Activated CD4-positive, alpha-beta T cell treated with anti-CD3 and anti-CD28 coated beads for 4 hours (primary cell): ENCODE measurements at regions not wholly inside any gene's neighbourhood (a gene's known extent, or its start where the extent isn't known, plus 50 kb on each side); places are given as distances from the start of the nearest gene placed in this dataset.

Experiments used
- DNase-seq, 2 donors: peaks; one replicate each; pipeline ENCODE4 v3.0.0-alpha.2; 2020

DNA sequence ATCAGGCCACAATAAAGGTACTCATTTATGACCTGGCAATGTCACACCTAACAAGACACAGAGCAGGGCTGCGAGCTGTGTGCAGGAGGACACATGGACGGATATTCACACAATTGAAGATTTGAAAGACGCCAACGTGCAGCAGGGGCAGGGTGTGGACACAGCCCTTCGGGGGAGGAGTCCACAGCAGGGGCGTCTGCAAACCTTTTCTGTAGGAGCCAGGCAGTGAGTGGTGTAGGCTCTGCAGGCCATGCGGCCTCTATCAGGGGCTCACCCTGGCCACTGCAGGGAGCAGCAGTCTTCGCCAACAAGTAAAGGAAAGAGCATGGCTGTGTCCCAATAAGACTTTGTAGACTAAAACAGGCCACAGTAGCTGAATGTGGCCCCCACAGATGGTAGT lies 125.7 kb upstream of the SNTG2 start:
- DNase-seq = no peak

- no peak for DNase-seq
Measured at GRCh38 chr2:824524-824923, 126.1 kb upstream of the SNTG2 start.

DNA sequence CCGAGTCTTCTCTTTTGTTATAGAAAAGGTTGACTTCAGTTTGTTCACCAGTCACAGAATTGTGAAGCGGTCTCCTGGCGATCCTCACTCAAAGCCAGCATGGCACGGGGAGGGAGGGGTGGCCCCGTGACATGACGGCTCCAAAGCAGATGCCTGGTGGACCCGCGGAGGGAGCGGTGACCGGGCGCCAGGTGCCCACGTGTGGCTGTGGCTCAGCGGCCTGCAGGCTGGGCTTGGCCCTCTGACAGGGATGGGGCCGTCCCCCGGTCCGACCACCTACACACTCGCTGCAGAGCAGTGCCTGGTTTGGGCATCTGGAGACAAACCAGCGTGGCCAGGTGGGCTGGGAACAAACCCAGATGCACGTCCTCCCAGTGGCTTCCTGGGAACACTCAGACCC lies 129.1 kb upstream of the SNTG2 start:
- DNase-seq = no peak

- no peak for DNase-seq
Measured at GRCh38 chr2:819601-820000, 131.0 kb upstream of the SNTG2 start.

DNA sequence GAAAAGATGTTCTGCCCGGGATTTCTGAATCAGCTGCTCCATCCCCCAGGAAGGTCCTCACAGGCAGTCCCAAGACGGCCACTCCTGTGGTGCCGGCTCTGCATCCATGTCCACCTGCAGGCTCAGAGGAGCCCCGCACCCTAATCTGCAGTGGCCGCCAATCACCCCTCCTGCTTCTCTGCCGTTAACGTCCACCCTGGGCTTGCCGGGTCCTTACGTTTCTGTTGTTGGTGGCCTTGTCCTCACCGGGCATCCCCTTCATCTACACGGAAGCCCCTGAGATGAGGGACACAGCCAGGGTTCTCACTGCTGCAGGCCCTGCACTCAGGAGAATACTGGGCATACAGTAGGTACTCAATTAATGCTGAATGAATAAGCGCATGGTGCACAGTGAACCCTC lies 131.5 kb upstream of the SNTG2 start:
- DNase-seq = no peak

GRCh38 chr2:817336-818015 lies 133.2 kb upstream of the SNTG2 start:
- no peak for DNase-seq

GRCh38 chr2:816278-816677 lies 134.4 kb upstream of the SNTG2 start:
- no peak for DNase-seq

- no peak for DNase-seq
Measured at GRCh38 chr2:810397-810796, 133.2 kb upstream of the TMEM18 start.

DNA sequence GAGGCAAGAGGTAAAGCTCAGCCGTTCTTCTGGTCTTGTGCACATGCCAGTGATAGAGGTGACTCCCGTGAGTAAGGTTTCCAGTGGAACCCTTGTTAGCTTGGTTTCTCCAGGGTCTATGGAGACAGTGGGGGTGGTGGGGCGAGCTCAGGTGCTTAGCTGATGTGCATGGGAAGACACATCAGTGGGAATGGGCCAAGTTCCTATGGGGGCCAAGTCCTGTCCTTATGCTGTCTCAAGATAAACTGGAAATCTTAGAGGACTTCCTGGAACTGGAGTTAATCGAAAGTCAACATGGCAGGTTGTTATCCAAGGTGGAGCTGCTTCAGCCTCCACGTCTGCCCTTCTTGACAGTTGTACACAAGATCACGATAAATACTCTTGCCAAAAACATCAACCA lies 130.1 kb upstream of the TMEM18 start:
- DNase-seq = no peak

GRCh38 chr2:805664-806063 lies 128.5 kb upstream of the TMEM18 start:
- DNase-seq = no peak

GRCh38 chr2:797993-798392 lies 120.8 kb upstream of the TMEM18 start:
- no peak for DNase-seq

DNA sequence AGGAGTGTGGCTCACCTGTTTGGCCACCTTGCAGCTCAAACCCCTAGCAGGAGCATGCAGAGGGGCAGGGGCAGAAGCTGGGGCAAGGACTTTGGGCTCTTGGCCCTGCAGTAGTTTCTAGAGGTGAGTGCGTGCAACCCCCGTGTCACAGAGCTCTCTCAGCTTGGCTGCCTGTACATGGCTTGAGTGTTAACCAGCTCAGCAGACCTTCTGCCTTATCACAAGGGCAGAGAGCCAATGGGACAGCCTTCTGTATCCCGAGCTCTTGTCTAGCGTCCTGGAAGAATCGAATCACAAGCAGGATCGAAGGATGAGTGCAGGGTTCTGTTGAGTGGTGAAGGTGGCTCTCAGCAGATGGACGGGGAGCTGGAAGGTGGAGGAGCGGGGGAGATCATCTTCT lies 120.3 kb upstream of the TMEM18 start:
- DNase-seq = no peak

DNA sequence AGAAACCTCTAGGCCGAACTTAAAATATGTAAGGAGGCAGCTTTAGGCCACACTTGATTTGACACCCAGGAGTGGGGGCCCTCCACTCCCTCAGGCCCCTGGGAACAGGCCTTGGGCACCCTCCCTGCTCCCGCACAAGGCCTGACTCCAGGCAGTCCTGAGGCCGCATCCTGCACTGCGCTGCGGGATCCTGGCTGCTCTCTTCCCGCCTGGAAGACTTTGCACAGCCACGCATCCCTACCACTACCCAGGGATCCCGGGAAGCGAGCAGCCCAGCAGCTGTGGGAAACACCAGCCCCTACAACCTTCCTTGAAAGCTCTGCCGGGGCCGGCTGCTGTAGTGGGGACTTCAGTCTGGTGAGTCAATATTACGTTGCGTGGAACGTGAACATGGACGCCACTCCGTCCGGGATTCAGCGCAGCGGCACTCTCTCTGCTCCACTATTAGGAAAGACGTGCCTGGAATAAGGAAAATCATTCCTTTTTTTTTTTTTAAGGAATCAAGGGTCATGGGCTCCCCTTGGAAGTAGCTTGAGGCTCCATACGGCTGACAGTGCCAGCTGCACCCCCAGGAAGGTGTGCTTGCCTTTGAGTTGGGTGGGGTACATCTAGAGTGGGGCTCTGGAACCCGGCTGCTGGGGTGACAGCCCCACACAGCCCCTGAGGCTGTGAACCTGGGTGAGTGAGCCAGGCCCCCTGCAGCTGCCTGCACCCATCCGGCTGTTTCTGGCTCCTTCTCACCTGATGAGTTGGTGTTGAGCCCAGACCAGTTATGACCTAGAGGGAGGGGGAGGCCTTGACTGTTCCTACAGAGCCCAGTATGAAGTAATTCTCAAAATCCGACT lies 119.2 kb upstream of the TMEM18 start:
- DNase-seq = no peak

DNA sequence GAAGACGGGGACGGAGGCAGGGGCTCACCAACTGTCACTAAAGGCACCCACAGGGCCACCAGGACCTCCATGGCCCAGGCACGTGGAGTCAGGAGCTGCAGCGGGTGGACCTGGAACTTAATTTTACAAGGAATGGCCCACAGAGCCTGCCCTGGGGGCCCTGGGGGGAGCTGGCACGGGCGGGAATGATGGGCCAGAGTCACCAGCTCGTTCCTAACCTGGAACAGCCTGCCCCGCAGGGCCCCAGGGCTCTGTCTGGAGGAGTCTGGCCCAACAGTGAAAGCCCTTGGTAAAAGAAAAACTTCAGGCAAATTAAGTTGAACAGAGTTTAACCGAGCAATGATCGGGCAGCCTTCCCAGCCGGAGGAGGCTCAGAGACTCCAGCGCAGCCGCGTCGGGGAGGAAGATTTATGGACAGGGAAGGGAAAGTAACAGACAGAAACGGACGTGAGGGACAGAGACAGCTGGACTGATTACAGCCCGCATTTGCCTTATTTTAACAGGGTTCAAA lies 118.4 kb upstream of the TMEM18 start:
- DNase-seq = no peak

DNA sequence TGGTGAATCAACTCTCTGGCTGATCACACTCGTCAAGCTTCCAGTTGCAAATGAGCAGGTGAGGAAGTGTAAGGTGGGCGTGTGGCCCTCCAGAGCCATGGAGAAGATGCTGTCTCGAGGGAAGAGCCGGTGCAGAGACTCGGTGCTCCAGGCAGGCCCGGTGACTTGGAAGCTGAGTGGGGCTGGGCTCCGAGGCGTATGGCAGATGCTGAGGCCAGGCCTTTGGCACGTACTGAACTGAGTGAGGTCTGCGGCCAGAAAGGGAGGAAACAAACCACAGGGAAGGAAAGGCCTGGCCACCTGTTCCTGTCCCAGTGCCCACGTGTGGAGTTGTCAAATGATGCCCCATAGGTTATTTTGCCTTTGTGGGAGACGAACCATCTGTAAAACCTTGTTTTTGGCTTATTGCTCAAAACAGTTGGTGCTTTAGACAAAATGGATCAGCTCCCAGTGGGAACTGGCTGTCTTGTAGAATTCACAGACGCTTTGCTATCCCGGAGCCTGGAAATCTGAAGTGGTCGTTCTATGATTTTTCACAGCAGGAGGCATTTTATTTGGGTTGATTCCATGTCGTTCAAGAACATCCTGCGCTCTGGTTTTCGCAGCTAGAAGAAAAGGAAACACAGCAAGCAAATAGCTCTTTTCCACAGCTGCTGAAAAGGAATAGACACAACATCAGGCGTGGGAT lies 117.5 kb upstream of the TMEM18 start:
- DNase-seq = no peak

GRCh38 chr2:793236-793635 lies 116.0 kb upstream of the TMEM18 start:
- no peak for DNase-seq

GRCh38 chr2:792687-793086 lies 115.5 kb upstream of the TMEM18 start:
- DNase-seq = no peak

DNA sequence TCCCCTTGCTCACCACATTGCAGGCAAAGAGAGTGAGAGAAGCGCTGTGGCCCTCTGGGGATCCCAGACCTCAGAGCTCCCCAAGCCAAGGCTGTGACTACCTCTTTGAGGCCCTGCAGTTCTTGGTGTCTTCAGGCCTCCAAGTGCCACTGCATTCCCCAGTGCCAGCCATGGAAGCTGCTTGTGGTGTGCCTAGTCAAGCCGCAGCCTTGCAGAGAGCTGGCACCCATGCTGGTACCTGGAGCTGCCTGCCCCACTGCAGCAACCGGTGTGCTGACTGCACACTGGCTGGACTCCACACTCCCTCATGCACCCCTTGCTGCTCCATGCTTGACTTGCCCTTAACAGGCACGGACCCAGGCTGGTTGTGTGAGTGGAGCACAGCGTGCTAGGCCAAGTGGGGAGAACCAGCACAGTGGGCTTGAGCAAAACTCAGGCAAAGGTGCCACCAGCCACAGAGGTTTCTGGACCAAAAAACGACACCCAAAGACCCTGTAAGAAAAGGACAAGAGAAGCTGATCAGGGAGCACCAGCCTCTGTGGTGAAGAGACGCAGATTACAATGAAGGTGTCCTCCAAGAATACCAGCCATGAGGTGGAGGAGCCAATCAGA lies 113.5 kb upstream of the TMEM18 start:
- DNase-seq = no peak

DNA sequence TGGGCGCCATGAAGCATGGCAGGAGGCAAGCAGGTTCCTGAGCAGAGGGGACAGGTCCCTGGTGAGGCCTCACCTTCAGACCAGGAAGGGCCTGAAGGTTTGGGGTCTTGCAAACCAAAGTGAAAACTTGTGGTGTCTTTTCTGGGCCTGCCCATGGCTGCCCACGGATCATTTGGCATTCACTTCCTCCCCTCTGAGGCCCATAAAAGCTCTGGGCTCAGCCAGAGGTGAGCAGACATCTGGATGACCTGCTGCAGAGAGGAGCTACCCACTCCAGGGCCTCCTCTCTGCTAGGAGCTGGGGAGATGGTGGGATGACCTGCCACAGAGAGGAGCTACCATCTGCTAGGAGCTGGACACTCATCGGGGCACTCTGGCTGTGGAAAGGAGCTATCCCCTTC lies 112.9 kb upstream of the TMEM18 start:
- DNase-seq = no peak

GRCh38 chr2:789529-789928 lies 112.3 kb upstream of the TMEM18 start:
- DNase-seq = no peak

DNA sequence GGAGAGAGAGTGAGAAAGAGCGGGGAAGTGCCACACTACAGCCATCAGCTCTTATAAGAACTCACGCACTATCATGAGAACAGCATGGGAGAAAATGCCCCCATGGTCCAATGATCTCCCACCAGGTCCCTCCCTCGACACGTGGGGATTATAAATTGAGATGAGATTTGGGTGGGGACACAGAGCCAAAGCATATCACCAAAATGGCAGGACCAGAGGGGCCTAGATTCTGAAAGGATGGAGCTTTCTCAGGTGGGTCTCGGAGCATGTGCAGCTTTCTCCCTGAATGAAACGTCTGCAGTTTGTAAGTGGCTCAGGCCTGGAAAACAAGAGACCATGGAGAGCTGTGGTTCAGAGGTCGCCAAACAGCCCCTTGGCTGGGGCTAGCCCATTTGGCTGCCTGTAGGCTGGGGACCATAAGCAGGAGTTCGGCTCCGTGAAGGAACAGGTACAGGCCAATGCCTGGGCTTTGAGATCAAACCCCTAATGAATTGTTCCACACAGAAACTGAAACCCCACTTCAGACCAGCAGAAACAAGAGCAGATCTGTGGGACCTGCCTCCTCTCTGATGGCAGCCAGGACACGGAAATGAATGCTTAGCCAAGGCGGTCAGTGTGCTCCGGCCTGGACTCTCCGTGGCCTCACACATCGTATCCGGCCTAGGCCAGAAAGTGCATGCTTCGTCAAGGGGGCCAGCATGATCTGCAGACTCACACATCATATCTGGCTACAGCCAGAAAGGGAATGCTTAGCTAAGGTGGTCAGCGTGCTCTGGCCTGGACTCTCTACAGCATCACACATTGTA lies 111.2 kb upstream of the TMEM18 start:
- no peak for DNase-seq

DNA sequence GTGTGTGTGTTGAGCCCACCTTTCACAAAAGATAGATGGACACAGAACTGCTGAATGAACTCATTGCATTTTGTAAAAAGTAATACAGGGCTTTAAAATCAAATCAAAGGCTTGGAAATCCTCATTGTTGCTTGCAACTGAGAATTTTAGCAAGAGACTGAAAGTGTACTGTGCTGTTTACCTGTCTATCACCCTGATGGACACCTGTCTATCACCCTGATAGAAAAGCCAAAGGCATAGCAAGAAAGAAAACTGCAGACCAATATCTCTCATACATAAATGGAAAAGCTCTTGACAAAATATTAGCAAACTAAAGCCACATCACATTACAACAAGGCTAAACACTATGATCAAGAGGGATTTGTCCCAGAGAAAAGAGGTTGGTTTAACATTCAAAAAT lies 107.5 kb upstream of the TMEM18 start:
- no peak for DNase-seq

DNA sequence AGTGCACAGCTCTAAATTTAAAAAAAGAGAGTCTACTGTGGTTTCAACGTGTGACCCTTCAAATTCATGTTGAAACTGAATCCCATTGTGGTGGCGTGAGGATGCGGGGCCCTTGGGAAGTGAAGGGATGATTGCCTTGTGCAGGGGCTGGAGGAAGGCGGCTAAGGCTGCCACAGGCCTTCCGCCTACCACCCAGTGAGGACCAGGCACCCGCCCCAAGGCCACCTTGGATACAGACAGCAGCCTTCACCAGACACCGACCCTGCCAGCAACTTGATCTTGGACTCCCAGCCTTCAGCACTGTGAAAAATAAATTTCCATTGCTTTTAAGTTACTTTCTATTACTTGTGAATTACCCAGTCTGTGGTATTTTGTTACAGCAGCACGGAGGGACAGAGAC lies 103.4 kb upstream of the TMEM18 start:
- DNase-seq = no peak
